Cortex of kidney (tissue), 1 donor: ENCODE measurements at regions not wholly inside any gene's neighbourhood (a gene's known extent, or its start where the extent isn't known, plus 50 kb on each side); places are given as distances from the start of the nearest gene placed in this dataset.
"Not testable (repeated sequence)": the region's sequence is repeated elsewhere in the genome, so short reads cannot be mapped to it uniquely, and the experiment has no call there.

ENCODE experiments used
- DNase-seq: peaks from one replicate; lab custom pipeline; 2025; lab: John Stamatoyannopoulos, UW

DNA sequence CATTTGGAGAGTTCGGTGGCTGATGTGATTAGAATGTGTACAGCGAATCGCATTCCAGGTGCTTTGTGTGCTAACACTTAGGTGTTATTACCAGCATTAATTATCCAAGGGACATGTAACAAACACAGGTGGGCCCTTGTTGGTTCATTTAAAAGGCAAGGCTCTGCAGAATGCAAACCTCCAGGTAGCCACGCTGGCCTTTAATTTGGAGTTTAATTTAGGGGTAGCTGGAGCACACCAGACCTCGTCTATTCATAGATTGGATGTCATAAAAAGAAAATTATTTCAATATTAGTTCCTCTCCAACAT lies 191.1 kb downstream of the MAT2B start:
- no peak for DNase-seq

GRCh38 chr5:163706053-163706771 lies 200.8 kb downstream of the MAT2B start:
- DNase-seq, result no peak

GRCh38 chr5:163712011-163712410 lies 206.6 kb downstream of the MAT2B start:
- DNase-seq, result no peak

GRCh38 chr5:163718272-163718671 lies 212.9 kb downstream of the MAT2B start:
- DNase-seq, result no peak

- no peak for DNase-seq
These were observed 218.9 kb downstream of the MAT2B start for GRCh38 chr5:163724305-163724704.

GRCh38 chr5:163727028-163727427 lies 221.6 kb downstream of the MAT2B start:
- DNase-seq, result no peak

- DNase-seq, result no peak
These were observed 224.9 kb downstream of the MAT2B start for GRCh38 chr5:163730206-163730756.

DNA sequence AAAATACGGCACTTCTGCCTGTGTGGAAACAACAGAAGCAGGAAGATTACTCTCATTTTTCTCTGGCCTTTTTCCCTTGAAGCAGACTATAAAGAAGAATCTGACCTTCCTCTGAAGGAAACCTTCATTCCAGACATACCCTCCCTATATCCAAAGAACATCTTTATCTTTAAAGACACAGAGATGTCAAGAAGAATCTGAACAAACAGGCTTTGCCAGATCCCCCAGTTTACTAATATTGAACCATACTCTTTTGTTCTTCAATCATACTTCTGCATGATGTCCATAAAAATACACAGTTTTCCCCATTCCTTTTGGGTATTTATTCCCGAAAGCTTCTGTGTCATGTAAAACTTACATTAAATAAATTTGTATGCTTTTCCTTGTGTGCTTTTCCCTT lies 225.8 kb downstream of the MAT2B start:
- no peak for DNase-seq

- no peak for DNase-seq
These were observed 229.7 kb downstream of the MAT2B start for GRCh38 chr5:163735069-163735468.

- no peak for DNase-seq
These were observed 242.2 kb downstream of the MAT2B start for GRCh38 chr5:163747586-163747985.

GRCh38 chr5:163748934-163749333 lies 243.5 kb downstream of the MAT2B start:
- DNase-seq, result no peak

GRCh38 chr5:163750415-163750814 lies 245.0 kb downstream of the MAT2B start:
- DNase-seq, result not testable (repeated sequence)

DNA sequence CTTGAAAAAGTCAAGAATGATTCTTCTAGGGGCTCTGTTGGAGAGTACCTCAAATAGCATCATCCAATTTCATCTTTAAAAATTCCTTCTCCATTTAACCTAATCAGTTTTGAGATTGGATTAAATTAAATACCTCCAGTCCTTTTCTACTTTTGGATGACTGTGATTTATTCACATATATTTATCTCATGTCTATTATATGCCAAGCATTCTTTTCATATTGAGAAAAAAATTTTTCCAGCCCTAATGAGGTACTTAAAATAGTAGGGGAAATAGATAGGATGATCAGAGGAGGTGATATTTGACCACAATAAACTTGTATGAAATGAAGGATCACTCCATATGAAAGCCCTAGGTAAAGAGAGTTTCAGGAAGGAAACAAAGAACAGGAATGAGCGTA lies 250.1 kb downstream of the MAT2B start:
- no peak for DNase-seq

- no peak for DNase-seq
These were observed 250.8 kb downstream of the MAT2B start for GRCh38 chr5:163756170-163756569.

DNA sequence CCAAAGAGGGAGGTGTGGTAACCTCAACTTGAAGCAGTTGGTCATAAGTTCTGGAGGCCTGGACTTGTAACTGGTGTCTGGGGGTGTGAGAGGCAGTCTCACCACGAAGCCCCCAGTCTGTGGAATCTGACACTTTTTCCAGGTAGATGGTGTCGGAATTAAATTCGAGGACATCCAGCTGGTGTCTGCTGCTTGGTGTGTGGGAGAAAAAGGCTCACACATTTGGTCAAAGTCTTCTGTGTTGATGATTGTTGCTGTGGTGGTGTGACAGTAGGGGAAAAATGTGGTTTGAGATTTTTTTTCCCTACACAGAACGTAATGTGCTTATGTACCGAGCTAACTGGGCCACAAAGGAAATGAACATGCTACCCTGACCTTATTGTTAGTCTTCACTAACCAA lies 251.9 kb downstream of the MAT2B start:
- no peak for DNase-seq

- DNase-seq, result no peak
These were observed 252.9 kb downstream of the MAT2B start for GRCh38 chr5:163758283-163758711.

DNA sequence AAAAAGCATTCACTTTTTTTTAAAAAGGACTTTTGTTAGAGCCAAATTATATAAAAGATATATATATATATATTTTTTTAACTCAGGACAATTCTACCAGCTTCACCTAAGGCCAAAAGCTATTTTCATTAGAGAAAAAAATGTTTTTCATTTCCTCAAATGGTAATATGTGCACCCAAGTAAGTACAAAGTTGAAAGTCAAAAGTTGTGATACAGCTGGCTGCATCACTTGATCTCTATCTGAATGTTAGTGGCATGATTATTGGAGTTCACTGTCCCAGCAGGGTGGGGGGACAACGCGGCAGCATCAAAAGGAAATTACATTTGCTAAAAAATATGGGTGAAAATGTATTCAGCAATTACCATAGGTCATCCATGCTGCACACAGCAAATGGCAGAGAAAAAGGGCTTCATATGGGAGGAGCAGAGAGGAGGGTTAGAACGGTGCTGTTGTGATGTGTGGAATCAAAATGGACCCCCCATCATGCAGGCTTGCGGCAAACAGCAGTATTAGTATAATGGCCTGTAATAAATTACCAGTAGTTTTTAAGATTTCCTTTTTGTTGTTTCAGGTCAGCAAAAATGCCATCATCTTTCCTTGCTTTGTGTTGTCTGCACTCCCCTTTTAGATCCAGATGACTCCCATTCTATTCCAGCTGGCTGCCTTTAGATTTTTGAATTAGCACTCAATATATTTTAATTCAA lies 253.7 kb downstream of the MAT2B start:
- DNase-seq, result no peak

GRCh38 chr5:163760498-163760897 lies 255.1 kb downstream of the MAT2B start:
- no peak for DNase-seq

DNA sequence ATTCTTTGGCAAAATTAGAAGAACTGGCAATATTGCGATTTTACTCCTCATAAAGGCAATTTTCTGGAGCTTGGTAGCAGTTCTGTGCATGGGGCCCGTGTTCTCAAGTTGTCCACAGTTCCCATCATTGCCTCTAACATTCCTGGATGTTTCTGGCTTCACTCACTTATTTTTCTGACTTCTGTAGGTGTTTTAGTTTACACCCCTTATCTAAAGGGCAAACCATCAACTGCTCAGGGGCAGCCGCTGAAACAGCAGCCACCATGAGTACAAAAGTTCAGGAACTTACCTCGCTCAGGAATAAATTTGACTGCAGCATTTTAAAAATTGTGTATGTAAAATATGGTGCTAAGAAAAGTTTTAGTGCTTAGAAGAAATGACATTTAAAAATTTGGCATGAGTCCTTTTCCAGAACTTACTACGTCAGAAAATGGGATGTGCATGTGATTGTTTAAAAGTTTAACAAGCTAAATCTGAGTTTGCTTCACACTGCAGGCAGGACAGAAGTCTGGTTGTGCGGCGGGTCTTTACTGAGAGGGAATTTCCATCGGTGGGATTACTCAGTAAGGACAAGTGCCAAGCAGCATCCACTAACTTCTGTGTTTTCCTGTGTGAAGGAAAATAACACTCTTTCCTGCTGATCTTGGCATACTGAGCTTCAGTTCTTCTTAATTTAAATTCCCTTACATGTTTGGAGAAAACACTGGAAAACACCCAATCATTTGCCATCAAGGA lies 261.7 kb downstream of the MAT2B start:
- no peak for DNase-seq

GRCh38 chr5:163770625-163771024 lies 265.2 kb downstream of the MAT2B start:
- no peak for DNase-seq

- DNase-seq, result no peak
These were observed 266.8 kb downstream of the MAT2B start for GRCh38 chr5:163772241-163772640.

DNA sequence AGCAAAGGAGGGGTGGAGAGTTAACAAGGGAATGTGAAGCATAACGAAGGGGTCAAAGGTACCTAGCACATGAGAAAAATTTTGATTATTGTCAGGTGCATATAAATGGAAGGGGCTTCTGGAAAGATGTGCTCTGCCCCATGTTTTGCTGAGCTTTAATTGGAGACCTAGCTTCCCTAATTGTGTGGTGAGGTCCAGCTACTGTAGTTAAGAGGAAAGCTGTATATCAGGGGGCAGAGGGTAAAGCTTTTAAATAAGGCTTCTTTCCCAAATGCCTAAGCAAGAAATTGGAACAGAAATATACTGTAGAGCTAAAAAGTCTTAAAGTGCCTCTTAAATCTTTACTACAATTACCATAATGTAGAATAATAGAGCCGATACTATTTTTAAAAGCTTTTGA lies 267.2 kb downstream of the MAT2B start:
- DNase-seq, result no peak

DNA sequence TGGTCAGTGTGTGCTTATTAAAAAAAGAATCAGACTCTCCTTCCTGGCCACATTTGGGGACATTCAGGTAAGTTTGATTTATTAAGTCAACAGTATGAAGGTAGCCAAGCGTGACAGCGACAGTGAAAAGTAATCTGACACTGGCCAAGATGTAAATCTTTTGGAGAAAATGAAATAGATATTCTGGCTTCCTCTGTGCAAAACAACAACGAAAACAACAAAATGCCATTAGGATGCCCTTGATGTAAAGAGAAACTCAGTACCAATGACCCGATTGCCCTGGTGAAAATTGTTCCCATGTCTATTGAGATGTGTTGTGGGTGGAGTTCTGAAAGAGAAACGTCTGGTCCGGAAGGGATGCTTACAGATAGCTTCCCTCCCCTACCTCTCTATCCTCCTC lies 267.8 kb downstream of the MAT2B start:
- no peak for DNase-seq
